GM10266 (cell line): ENCODE measurements at regions not wholly inside any gene's neighbourhood (a gene's known extent, or its start where the extent isn't known, plus 50 kb on each side); places are given as distances from the start of the nearest gene placed in this dataset.

Experiments
- DNase-seq: peaks from one replicate; pipeline ENCODE4 v3.0.0; 2012; ENCODE audit errors: extremely low spot score
- TF ChIP-seq, protein P1 (sequence below): IDR thresholded peaks from 2 replicates; pipeline ENCODE4 v1.5.1; 2012; ENCODE audit warnings: mild to moderate bottlenecking, low read depth; ENCODE audit not compliant: control insufficient read depth, insufficient read depth; ENCODE audit errors: missing control alignments

DNA sequence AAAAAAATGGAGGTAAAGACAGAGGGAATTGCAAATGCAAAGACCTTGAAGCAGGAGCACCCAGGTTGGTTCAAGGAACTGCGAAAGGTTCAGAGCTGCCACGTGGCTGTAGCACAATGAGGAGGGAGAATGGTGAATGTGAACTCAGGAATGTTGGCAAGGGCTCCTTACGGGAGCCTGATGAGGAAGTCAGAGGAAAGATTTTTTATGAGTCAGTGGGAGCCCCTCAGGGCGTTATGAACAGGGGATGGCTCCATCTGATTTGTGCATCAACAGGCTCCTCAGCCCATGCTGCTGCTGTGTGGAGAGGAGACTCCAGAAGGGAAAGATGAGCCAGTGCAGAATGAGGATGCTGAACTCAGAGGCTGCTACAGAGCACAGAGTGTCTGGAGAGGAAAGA is 194.4 kb downstream of the ARRDC4 start:
- no peak for DNase-seq
- TF ChIP-seq, protein P1, sequence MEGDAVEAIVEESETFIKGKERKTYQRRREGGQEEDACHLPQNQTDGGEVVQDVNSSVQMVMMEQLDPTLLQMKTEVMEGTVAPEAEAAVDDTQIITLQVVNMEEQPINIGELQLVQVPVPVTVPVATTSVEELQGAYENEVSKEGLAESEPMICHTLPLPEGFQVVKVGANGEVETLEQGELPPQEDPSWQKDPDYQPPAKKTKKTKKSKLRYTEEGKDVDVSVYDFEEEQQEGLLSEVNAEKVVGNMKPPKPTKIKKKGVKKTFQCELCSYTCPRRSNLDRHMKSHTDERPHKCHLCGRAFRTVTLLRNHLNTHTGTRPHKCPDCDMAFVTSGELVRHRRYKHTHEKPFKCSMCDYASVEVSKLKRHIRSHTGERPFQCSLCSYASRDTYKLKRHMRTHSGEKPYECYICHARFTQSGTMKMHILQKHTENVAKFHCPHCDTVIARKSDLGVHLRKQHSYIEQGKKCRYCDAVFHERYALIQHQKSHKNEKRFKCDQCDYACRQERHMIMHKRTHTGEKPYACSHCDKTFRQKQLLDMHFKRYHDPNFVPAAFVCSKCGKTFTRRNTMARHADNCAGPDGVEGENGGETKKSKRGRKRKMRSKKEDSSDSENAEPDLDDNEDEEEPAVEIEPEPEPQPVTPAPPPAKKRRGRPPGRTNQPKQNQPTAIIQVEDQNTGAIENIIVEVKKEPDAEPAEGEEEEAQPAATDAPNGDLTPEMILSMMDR: no peak

DNA sequence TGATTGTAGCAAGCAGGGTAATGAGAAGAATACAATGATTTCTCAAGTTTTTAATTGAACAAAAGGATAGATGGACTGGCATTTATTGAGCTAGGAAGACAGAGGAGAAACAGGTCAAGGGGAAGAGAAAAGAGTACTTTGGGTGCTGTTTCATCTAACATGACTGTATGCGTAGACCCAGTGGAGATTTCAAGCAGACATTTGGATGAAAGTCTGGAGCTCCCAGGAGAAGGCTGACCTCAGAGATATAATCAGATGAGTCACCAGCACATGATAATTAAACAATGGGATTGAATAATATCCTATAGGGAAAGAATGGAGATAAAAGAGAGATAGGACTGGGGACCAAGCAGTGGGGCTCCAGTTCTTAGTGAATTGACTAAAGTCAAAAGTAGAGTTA is 194.9 kb downstream of the ARRDC4 start:
- no peak for DNase-seq
- TF ChIP-seq, protein P1: no peak

DNA sequence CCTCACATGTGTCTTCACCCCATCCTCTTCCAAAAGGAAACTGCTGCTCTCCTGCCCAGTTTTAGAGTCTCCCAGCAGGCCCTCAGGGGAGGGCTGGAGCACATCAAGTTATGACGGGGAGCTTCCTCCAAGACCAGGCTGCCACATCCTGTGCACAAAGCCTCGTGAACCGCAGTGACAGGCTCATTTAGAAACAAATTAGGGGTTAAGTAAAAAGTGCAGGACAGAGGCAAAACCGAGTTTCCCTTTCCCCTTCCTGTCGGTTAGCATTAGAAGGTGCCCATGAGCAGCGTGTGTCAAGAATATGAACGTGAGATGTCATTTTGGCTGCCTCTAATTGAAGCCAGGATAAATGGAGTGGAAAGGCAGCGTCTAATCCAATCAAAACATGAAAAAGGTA is 199.7 kb downstream of the ARRDC4 start:
- TF ChIP-seq, protein P1: no peak
- no peak for DNase-seq

DNA sequence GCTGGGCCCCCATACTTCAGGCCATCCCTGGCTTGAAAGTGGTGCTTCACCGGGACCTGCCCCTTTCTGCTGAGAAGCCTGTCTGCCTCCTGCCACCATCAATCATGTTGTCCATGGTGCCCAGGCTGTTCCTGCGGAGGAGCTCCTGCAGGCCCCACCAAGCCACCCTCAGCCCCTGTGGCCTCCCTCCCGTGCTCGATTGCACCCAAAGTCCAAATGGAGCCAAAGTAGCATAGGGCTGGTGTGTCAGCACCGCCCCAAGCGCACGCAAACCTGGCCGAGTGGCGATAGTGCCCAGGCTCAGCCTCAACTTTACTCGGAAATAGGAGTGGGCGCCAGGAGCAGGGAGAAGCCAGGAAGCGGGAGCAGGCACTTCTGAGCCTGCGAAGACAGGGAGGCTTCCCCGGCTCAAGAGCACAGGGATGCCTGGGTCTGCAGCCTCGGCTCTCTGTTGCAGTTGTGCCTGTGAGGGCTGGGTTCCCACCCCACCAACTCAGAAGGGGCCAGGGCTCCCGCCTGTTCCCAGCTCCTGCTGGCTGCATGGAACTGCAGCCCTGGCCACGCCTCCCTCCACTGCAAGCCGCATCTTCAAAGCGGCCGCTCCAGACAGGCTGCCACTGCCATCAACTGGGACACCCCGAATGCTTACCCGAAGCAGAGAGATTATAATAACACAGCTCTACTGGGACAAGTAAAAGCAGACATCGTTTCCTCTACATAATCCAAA is 203.0 kb downstream of the ARRDC4 start:
- DNase-seq: no peak
- TF ChIP-seq, protein P1: no peak

DNA sequence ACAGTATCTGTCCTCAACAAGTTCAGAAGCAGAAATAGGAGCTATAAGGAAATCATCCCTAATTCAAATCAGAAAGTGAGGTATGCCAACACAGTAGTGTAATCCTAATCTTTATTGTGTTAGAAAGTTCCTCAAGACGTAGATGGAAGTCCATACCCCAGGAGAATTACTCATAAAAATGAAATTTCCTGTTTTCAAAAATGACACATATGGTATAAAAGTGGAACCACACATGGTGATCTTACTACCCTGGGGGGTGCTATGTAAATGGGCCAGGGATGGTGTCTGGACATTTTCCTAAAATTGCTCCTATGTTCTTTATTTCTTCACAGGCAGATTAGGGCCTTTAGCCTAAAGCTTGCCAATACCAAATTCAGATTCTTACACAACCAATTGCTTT is 204.1 kb downstream of the ARRDC4 start:
- DNase-seq: no peak
- TF ChIP-seq, protein P1: no peak

DNA sequence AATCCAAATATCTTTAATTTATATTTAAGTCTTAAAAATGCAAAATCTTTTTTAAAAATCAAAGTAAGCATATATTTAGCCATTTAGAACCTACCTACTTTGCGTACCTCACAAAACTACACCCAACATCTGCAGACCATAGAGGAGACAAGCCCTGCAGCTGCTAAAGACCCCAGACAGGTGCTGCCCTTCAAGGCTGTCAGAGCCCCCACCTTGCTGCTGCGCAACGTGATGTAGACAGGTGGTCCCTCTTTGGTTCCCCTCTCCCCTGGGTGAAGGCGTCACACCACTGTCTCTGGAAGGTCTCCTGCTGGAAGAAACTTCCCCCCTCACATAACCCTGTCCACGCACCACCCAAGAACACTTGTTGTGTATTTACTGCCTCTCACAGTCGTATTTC is 204.5 kb downstream of the ARRDC4 start:
- DNase-seq: no peak
- TF ChIP-seq, protein P1: no peak

DNA sequence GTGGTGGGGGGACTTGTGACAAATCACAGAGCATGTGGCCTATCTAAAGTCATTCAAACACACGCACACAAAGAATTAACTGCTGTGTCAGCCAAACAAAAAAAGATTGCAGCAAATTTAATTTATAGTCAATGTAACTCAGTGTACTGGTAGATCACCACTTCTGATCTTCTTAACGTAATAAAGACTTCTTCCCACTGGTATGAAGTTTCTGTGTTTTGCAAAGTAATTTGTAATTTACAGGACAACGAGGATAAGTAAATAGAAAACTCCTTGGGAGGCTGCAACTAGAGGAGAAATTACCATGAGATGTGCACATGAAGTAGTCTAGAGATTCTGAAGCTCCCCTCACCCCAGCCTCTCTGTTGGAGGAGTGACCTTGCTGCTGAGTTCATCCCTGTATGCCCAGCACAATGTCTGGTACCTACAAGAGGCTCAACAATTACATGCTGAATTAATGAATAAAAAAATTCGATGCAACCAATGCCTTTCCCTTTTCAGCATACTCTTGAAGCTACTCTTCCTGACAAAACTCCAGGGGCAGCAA is 207.3 kb downstream of the ARRDC4 start:
- TF ChIP-seq, protein P1: no peak
- DNase-seq: no peak
